HepG2 (cell line): ENCODE measurements at regions not wholly inside any gene's neighbourhood (a gene's known extent, or its start where the extent isn't known, plus 50 kb on each side); places are given as distances from the start of the nearest gene placed in this dataset.

Experiments
- ARNTL ChIP-seq: sonication (generic); formaldehyde crosslinking; IDR thresholded peaks from 2 replicates; pipeline ENCODE4 v1.4.0; 2020; ENCODE audit warnings: mild to moderate bottlenecking, missing genetic modification reagents
- FOSL1 ChIP-seq: sonication (generic); formaldehyde crosslinking; IDR thresholded peaks from 2 replicates; pipeline ENCODE4 v1.9.0; 2021; ENCODE audit warnings: missing genetic modification reagents, borderline replicate concordance
- LCORL ChIP-seq, 2 experiments: fragments of 450-650 bp in 1 of 2; sonication (generic) in 1 of 2; formaldehyde crosslinking in 1 of 2; IDR thresholded peaks; 2 replicates each; pipeline versions ENCODE4 v1.5.0 to v1.6.1; 2017 to 2020; ENCODE audit warnings: antibody characterized with exemption in 1 of 2, missing genetic modification reagents in 1 of 2
- MED1 ChIP-seq: sonication (generic); formaldehyde crosslinking; IDR thresholded peaks from 2 replicates; pipeline ENCODE4 v1.4.0; 2020; ENCODE audit warnings: missing genetic modification reagents
- NAIF1 ChIP-seq: sonication (generic); formaldehyde crosslinking; IDR thresholded peaks from 2 replicates; pipeline ENCODE4 v1.5.0; 2020; ENCODE audit warnings: mild to moderate bottlenecking, missing genetic modification reagents, borderline replicate concordance
- NFIB ChIP-seq: sonication (generic); formaldehyde crosslinking; IDR thresholded peaks from 2 replicates; pipeline ENCODE4 v1.9.0; 2021; ENCODE audit warnings: missing genetic modification reagents, mild to moderate bottlenecking, borderline replicate concordance
- NR2F6 ChIP-seq, 2 experiments: IDR thresholded peaks; 2 replicates each; pipeline ENCODE4 v1.6.1; 2016; ENCODE audit warnings: antibody characterized with exemption in 1 of 2, mild to moderate bottlenecking in 1 of 2
- PTBP1 ChIP-seq: fragments of 200-400 bp; formaldehyde crosslinking; IDR thresholded peaks from 2 replicates; pipeline ENCODE4 v1.6.1; 2018; ENCODE audit warnings: low read length, low read depth; ENCODE audit not compliant: poor library complexity, severe bottlenecking
- RBM39 ChIP-seq: fragments of 200-400 bp; formaldehyde crosslinking; IDR thresholded peaks from one replicate; pipeline ENCODE4 v1.6.1; 2018; ENCODE audit warnings: antibody characterized with exemption, mild to moderate bottlenecking, low read depth, low read length; ENCODE audit not compliant: poor library complexity, severe bottlenecking
- REL ChIP-seq: sonication (generic); formaldehyde crosslinking; conservative IDR thresholded peaks from 2 replicates; pipeline ENCODE4 v1.8.0; 2022; ENCODE audit warnings: mild to moderate bottlenecking, missing genetic modification reagents, moderate library complexity
- SP5 ChIP-seq: IDR thresholded peaks from 2 replicates; pipeline ENCODE4 v1.6.1; 2016; ENCODE audit warnings: low read depth, borderline replicate concordance
- ZFP36L1 ChIP-seq: sonication (generic); formaldehyde crosslinking; IDR thresholded peaks from 2 replicates; pipeline ENCODE4 v1.8.0; 2022; ENCODE audit warnings: mild to moderate bottlenecking, missing genetic modification reagents, moderate library complexity
- ZNF232 ChIP-seq: sonication (generic); formaldehyde crosslinking; IDR thresholded peaks from 2 replicates; pipeline ENCODE4 v1.4.0; 2020; ENCODE audit warnings: missing genetic modification reagents, borderline replicate concordance
- ZNF3 ChIP-seq: IDR thresholded peaks from 2 replicates; pipeline ENCODE4 v1.7.0; 2017; ENCODE audit warnings: inconsistent platforms
- ZNF430 ChIP-seq: sonication (generic); formaldehyde crosslinking; IDR thresholded peaks from 2 replicates; pipeline ENCODE4 v1.9.0; 2021; ENCODE audit warnings: mild to moderate bottlenecking, missing genetic modification reagents
- ZNF569 ChIP-seq: sonication (generic); formaldehyde crosslinking; IDR thresholded peaks from 2 replicates; pipeline ENCODE4 v1.5.0; 2020; ENCODE audit warnings: mild to moderate bottlenecking, missing genetic modification reagents, moderate library complexity, borderline replicate concordance
- ZNF644 ChIP-seq: IDR thresholded peaks from 2 replicates; pipeline ENCODE4 v1.6.1; 2016; ENCODE audit warnings: low read depth
- TF ChIP-seq, protein P1 (sequence below): sonication (generic); formaldehyde crosslinking; IDR thresholded peaks from 2 replicates; pipeline ENCODE4 v1.4.0; 2020; ENCODE audit warnings: missing genetic modification reagents
- TF ChIP-seq, protein P2 (sequence below): IDR thresholded peaks from 2 replicates; pipeline ENCODE4 v1.6.1; 2016; ENCODE audit warnings: low read depth
- TF ChIP-seq, protein P3 (sequence below): IDR thresholded peaks from 2 replicates; pipeline ENCODE4 v1.6.1; 2018; ENCODE audit warnings: missing genetic modification reagents
- TF ChIP-seq, protein P4 (sequence below): sonication (generic); formaldehyde crosslinking; IDR thresholded peaks from 2 replicates; pipeline ENCODE4 v1.8.1; 2023; ENCODE audit warnings: mild to moderate bottlenecking, missing genetic modification reagents
- TF ChIP-seq, protein P5 (sequence below): IDR thresholded peaks from 2 replicates; pipeline ENCODE4 v1.6.1; 2012; ENCODE audit warnings: low read depth, low read length, improper control_type of control experiment

DNA sequence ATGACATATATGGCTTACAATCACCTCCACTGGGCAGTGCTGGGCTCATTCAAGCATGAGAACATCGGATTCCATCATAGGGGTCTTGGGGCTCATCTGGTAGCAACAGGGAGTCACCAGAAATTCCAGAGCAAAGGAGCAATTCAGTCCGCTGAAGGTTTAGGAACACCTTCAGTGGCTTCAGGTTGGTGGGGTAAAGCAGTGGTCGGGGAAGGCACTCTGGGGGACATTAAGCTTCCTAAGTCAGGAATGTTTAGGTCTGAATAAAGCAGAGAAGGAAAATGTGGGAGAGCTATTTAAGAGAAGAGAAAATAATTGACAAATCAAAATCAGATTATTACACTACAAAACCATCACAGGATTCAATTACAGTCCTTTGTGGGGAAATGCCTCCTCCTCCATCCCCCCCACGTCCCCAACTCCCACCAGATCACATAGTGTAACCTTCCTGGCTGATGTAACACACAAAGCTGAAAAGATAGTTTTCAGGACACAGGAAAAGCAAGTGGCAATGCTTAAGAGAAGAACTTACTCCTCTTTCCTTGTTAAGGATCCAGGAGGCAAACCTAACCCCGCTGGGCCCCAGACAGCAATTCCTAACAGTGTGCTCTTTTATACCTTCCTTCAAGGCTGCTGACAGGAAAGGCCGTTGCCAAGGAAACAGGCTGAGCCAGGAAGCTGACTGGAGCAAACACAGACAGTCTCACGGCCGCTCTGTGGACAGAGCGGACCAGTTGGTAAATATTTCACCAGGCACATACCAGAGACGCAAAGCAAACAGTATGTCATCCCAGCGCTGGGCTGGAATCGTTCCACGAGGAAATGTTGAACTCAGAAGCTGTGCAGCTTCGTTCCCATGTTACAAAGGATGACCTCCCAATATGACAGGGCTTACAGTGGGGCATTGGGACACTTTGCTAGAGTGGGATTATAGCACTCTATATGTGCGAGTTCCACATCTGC is 57.5 kb upstream of the LMCD1 start (continued):
- TF ChIP-seq, protein P1, sequence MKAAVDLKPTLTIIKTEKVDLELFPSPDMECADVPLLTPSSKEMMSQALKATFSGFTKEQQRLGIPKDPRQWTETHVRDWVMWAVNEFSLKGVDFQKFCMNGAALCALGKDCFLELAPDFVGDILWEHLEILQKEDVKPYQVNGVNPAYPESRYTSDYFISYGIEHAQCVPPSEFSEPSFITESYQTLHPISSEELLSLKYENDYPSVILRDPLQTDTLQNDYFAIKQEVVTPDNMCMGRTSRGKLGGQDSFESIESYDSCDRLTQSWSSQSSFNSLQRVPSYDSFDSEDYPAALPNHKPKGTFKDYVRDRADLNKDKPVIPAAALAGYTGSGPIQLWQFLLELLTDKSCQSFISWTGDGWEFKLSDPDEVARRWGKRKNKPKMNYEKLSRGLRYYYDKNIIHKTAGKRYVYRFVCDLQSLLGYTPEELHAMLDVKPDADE, result no peak
- TF ChIP-seq ZNF430, result 0 out of 2 replicates have a peak, but pooled peaks have one; percentile 46
- TF ChIP-seq, protein P2, sequence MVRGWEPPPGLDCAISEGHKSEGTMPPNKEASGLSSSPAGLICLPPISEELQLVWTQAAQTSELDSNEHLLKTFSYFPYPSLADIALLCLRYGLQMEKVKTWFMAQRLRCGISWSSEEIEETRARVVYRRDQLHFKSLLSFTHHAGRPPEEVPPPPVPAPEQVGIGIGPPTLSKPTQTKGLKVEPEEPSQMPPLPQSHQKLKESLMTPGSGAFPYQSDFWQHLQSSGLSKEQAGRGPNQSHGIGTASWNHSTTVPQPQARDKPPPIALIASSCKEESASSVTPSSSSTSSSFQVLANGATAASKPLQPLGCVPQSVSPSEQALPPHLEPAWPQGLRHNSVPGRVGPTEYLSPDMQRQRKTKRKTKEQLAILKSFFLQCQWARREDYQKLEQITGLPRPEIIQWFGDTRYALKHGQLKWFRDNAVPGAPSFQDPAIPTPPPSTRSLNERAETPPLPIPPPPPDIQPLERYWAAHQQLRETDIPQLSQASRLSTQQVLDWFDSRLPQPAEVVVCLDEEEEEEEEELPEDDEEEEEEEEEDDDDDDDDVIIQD (CRISPR knock-in tag), result peak; percentile 83; the same call in 1 of the 2 replicates
- no peak for TF ChIP-seq REL (CRISPR knock-in tag)
- TF ChIP-seq ZNF3 (CRISPR knock-in tag), result no peak
- peak; percentile 85; the same call in 1 of the 2 replicates for TF ChIP-seq ZNF232 (CRISPR knock-in tag)
- TF ChIP-seq, protein P3, sequence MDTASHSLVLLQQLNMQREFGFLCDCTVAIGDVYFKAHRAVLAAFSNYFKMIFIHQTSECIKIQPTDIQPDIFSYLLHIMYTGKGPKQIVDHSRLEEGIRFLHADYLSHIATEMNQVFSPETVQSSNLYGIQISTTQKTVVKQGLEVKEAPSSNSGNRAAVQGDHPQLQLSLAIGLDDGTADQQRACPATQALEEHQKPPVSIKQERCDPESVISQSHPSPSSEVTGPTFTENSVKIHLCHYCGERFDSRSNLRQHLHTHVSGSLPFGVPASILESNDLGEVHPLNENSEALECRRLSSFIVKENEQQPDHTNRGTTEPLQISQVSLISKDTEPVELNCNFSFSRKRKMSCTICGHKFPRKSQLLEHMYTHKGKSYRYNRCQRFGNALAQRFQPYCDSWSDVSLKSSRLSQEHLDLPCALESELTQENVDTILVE, result no peak
- no peak for TF ChIP-seq ZFP36L1 (CRISPR knock-in tag)
- TF ChIP-seq LCORL (IDR thresholded peaks at IDR 0.05), result no peak
- TF ChIP-seq LCORL (CRISPR knock-in tag; IDR thresholded peaks at IDR 0.05), result peak; percentile 78; the same call in 1 of the 2 replicates
- peak; percentile 95 for TF ChIP-seq MED1 (CRISPR knock-in tag)
- TF ChIP-seq ARNTL, result no peak
- no peak for TF ChIP-seq NFIB (CRISPR knock-in tag)
- no peak for TF ChIP-seq RBM39
- TF ChIP-seq, protein P4, sequence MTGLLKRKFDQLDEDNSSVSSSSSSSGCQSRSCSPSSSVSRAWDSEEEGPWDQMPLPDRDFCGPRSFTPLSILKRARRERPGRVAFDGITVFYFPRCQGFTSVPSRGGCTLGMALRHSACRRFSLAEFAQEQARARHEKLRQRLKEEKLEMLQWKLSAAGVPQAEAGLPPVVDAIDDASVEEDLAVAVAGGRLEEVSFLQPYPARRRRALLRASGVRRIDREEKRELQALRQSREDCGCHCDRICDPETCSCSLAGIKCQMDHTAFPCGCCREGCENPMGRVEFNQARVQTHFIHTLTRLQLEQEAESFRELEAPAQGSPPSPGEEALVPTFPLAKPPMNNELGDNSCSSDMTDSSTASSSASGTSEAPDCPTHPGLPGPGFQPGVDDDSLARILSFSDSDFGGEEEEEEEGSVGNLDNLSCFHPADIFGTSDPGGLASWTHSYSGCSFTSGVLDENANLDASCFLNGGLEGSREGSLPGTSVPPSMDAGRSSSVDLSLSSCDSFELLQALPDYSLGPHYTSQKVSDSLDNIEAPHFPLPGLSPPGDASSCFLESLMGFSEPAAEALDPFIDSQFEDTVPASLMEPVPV (CRISPR knock-in tag), result no peak
- TF ChIP-seq, protein P5, sequence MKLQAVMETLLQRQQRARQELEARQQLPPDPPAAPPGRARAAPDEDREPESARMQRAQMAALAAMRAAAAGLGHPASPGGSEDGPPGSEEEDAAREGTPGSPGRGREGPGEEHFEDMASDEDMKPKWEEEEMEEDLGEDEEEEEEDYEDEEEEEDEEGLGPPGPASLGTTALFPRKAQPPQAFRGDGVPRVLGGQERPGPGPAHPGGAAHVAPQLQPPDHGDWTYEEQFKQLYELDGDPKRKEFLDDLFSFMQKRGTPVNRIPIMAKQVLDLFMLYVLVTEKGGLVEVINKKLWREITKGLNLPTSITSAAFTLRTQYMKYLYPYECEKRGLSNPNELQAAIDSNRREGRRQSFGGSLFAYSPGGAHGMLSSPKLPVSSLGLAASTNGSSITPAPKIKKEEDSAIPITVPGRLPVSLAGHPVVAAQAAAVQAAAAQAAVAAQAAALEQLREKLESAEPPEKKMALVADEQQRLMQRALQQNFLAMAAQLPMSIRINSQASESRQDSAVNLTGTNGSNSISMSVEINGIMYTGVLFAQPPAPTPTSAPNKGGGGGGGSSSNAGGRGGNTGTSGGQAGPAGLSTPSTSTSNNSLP, result no peak
- TF ChIP-seq SP5 (CRISPR knock-in tag), result peak; percentile 69
- peak; percentile 76 for TF ChIP-seq ZNF644
- no peak for TF ChIP-seq PTBP1
- TF ChIP-seq ZNF569 (CRISPR knock-in tag), result no peak
- TF ChIP-seq NR2F6 (IDR thresholded peaks at IDR 0.05), result peak; percentile 64
- TF ChIP-seq NR2F6 (CRISPR knock-in tag; IDR thresholded peaks at IDR 0.05), result peak; percentile 84
- no peak for TF ChIP-seq NAIF1 (CRISPR knock-in tag)
- no peak for TF ChIP-seq FOSL1
